ENCODE measurements at regions not wholly inside any gene's neighbourhood (a gene's known extent, or its start where the extent isn't known, plus 50 kb on each side); places are given as distances from the start of the nearest gene placed in this dataset.

DNA sequence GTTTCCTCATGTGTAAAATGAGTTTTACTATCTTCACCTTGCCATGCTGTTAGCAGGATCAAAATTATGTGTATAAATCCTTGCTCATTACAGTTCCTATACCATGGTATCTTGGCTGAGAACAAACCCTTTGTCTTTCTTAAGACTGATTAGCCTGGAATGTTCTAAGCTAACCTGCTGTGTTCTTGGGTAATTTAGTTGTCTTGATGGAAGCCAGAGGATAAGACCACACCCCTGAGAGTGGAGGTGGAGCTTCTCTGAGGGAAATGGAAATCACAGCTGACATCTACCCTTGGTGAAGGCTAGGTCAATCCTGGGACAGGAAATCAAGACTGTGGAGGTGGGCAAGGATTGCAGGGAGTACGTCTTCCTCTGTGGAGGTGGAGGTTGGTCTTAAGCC is 206.1 kb upstream of the ARHGAP20 start:
- DNase-seq, result no peak
- H3K36me3 ChIP-seq, result no peaks in the 10 kb centered on the region
- H3K4me3 ChIP-seq (ENCODE audit: low read depth, low read length), result no peak overlapping the region
- H3K9me3 ChIP-seq (ENCODE audit: severe bottlenecking), result no peaks in the 10 kb centered on the region
- TF ChIP-seq, protein P1, sequence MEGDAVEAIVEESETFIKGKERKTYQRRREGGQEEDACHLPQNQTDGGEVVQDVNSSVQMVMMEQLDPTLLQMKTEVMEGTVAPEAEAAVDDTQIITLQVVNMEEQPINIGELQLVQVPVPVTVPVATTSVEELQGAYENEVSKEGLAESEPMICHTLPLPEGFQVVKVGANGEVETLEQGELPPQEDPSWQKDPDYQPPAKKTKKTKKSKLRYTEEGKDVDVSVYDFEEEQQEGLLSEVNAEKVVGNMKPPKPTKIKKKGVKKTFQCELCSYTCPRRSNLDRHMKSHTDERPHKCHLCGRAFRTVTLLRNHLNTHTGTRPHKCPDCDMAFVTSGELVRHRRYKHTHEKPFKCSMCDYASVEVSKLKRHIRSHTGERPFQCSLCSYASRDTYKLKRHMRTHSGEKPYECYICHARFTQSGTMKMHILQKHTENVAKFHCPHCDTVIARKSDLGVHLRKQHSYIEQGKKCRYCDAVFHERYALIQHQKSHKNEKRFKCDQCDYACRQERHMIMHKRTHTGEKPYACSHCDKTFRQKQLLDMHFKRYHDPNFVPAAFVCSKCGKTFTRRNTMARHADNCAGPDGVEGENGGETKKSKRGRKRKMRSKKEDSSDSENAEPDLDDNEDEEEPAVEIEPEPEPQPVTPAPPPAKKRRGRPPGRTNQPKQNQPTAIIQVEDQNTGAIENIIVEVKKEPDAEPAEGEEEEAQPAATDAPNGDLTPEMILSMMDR (IDR thresholded peaks at IDR 0.05; ENCODE audit: low read depth, low read length), result no peak
- no peaks in the 10 kb centered on the region for H3K27me3 ChIP-seq (ENCODE audit: insufficient read depth, low read depth, severe bottlenecking)
- H3K27ac ChIP-seq, result no peak overlapping the region

- H3K4me3 ChIP-seq (ENCODE audit: low read depth, low read length), result no peak overlapping the region
- H3K27me3 ChIP-seq (ENCODE audit: insufficient read depth, low read depth, severe bottlenecking), result no peaks in the 10 kb centered on the region
- no peaks in the 10 kb centered on the region for H3K36me3 ChIP-seq
- no peak for DNase-seq
- no peak overlapping the region for H3K27ac ChIP-seq
- no peaks in the 10 kb centered on the region for H3K9me3 ChIP-seq (ENCODE audit: severe bottlenecking)
- TF ChIP-seq, protein P1 (IDR thresholded peaks at IDR 0.05; ENCODE audit: low read depth, low read length), result no peak
Observed at GRCh38 chr11:110912437-110912836, 200.2 kb upstream of the ARHGAP20 start.

GRCh38 chr11:110910384-110910783 is 198.1 kb upstream of the ARHGAP20 start:
- Histone ChIP-seq H3K27ac (peak overlapping the region; percentile 77), H3K36me3 (no peaks in the 10 kb centered on the region), H3K27me3 (ENCODE audit: insufficient read depth, low read depth, severe bottlenecking) (no peaks in the 10 kb centered on the region), H3K4me3 (ENCODE audit: low read depth, low read length) (no peak overlapping the region), H3K9me3 (ENCODE audit: severe bottlenecking) (no peaks in the 10 kb centered on the region)
- TF ChIP-seq, protein P1 (IDR thresholded peaks at IDR 0.05; ENCODE audit: low read depth, low read length), result no peak
- no peak for DNase-seq

DNA sequence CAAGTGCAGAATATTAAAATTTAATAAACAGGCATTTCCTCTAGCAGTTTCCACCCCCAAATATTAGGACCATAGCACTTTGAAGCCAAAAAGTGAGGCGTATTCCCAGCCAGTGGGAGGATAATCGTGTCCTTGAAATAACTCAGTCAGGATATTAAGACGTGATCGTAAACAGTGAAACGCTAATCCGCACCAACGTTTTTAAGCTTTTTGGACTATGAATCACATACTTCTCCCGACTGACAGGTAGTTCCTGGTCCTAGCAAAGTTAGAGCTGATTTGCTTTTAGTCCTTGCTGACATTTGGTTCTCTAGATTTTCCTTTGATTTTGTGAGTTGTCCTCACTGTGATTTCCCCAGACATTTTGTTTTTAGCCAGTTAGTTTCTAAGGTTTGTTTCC is 197.1 kb upstream of the ARHGAP20 start:
- Histone ChIP-seq H3K27ac (peak overlapping the region; percentile 77), H3K4me3 (ENCODE audit: low read depth, low read length) (peak overlapping the region; percentile 30), H3K9me3 (ENCODE audit: severe bottlenecking) (no peaks in the 10 kb centered on the region), H3K36me3 (no peaks in the 10 kb centered on the region), H3K27me3 (ENCODE audit: insufficient read depth, low read depth, severe bottlenecking) (no peaks in the 10 kb centered on the region)
- DNase-seq, result peak; percentile 64
- TF ChIP-seq, protein P1 (IDR thresholded peaks at IDR 0.05; ENCODE audit: low read depth, low read length), result no peak

GRCh38 chr11:110908401-110909105 is 196.3 kb upstream of the ARHGAP20 start:
- Histone ChIP-seq H3K4me3 (ENCODE audit: low read depth, low read length) (no peak overlapping the region), H3K27me3 (ENCODE audit: insufficient read depth, low read depth, severe bottlenecking) (no peaks in the 10 kb centered on the region), H3K9me3 (ENCODE audit: severe bottlenecking) (no peaks in the 10 kb centered on the region), H3K36me3 (no peaks in the 10 kb centered on the region), H3K27ac (peak overlapping the region; percentile 77)
- DNase-seq, result peak; percentile 21
- TF ChIP-seq, protein P1 (IDR thresholded peaks at IDR 0.05; ENCODE audit: low read depth, low read length), result no peak

- H3K27me3 ChIP-seq (ENCODE audit: insufficient read depth, low read depth, severe bottlenecking), result no peaks in the 10 kb centered on the region
- H3K27ac ChIP-seq, result no peak overlapping the region
- H3K9me3 ChIP-seq (ENCODE audit: severe bottlenecking), result no peaks in the 10 kb centered on the region
- TF ChIP-seq, protein P1 (IDR thresholded peaks at IDR 0.05; ENCODE audit: low read depth, low read length), result no peak
- H3K36me3 ChIP-seq, result no peaks in the 10 kb centered on the region
- H3K4me3 ChIP-seq (ENCODE audit: low read depth, low read length), result no peak overlapping the region
- DNase-seq, result no peak
Observed at GRCh38 chr11:110907629-110908028, 195.4 kb upstream of the ARHGAP20 start.
